Adipocyte (in vitro differentiated cells): ENCODE measurements at regions not wholly inside any gene's neighbourhood (a gene's known extent, or its start where the extent isn't known, plus 50 kb on each side); places are given as distances from the start of the nearest gene placed in this dataset.

Experiments used
- DNase-seq: peaks from one replicate; pipeline ENCODE4 v3.0.0-alpha.2; 2015; ENCODE audit warnings: low read depth
- H3K27me3 ChIP-seq: replicated peaks from 2 replicates; pipeline ENCODE4 v1.7.0; 2013; ENCODE audit warnings: mild to moderate bottlenecking, low read length, moderate library complexity; ENCODE audit not compliant: control insufficient read depth, insufficient read depth
- H3K36me3 ChIP-seq: 2 replicates; pipeline ENCODE4 v1.7.0; 2013; ENCODE audit warnings: low read length, mild to moderate bottlenecking, moderate library complexity; ENCODE audit not compliant: control insufficient read depth, insufficient read depth, severe bottlenecking
- H3K4me1 ChIP-seq: 2 replicates; pipeline ENCODE4 v1.7.0; 2013; ENCODE audit warnings: mild to moderate bottlenecking, low read length, moderate library complexity; ENCODE audit not compliant: control insufficient read depth, insufficient read depth
- H3K4me3 ChIP-seq: 2 replicates; pipeline ENCODE4 v1.7.0; 2013; ENCODE audit warnings: mild to moderate bottlenecking, low read length, moderate library complexity
- H3K9ac ChIP-seq: 2 replicates; pipeline ENCODE4 v1.7.0; 2013; ENCODE audit warnings: mild to moderate bottlenecking, low read length, moderate library complexity
- H3K9me3 ChIP-seq: 2 replicates; pipeline ENCODE4 v1.7.0; 2013; ENCODE audit warnings: mild to moderate bottlenecking, low read length, moderate library complexity; ENCODE audit not compliant: control insufficient read depth

GRCh38 chr5:27217155-27217956, 179.0 kb upstream of the CDH9 start:
- Histone ChIP-seq H3K9me3 (no peaks in the 10 kb centered on the region), H3K4me3 (no peak overlapping the region), H3K36me3 (no peaks in the 10 kb centered on the region), H3K27me3 (no peaks in the 10 kb centered on the region), H3K4me1 (no peaks in the 10 kb centered on the region), H3K9ac (no peak overlapping the region)
- DNase-seq, result no peak

GRCh38 chr5:27216367-27216950, 178.1 kb upstream of the CDH9 start:
- H3K27me3 ChIP-seq, result no peaks in the 10 kb centered on the region
- no peaks in the 10 kb centered on the region for H3K4me1 ChIP-seq
- no peaks in the 10 kb centered on the region for H3K36me3 ChIP-seq
- H3K9ac ChIP-seq, result no peak overlapping the region
- H3K4me3 ChIP-seq, result no peak overlapping the region
- no peak for DNase-seq
- no peaks in the 10 kb centered on the region for H3K9me3 ChIP-seq

DNA sequence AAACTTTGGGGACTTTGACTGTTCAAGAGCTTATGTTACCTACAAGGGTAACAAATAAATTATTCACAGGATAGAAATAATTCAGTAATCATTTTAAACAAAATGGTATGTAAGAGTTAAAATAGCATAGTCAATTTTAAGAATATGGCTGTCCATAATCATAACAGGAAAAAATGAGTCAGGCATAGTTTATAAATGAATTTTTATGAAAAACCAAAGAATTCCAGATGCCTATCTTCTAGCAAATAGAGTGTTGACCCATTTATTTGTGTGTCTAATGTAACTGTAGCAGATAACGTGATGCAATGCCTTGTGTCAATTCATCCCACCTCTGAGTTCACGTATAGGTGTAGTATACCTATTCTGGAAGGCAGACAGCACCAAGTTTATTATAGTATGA, 169.7 kb upstream of the CDH9 start:
- no peak for DNase-seq
- no peaks in the 10 kb centered on the region for H3K27me3 ChIP-seq
- H3K9ac ChIP-seq, result no peak overlapping the region
- H3K9me3 ChIP-seq, result peaks cover 19% of the 10 kb centered on the region
- no peaks in the 10 kb centered on the region for H3K36me3 ChIP-seq
- no peak overlapping the region for H3K4me3 ChIP-seq
- no peaks in the 10 kb centered on the region for H3K4me1 ChIP-seq

DNA sequence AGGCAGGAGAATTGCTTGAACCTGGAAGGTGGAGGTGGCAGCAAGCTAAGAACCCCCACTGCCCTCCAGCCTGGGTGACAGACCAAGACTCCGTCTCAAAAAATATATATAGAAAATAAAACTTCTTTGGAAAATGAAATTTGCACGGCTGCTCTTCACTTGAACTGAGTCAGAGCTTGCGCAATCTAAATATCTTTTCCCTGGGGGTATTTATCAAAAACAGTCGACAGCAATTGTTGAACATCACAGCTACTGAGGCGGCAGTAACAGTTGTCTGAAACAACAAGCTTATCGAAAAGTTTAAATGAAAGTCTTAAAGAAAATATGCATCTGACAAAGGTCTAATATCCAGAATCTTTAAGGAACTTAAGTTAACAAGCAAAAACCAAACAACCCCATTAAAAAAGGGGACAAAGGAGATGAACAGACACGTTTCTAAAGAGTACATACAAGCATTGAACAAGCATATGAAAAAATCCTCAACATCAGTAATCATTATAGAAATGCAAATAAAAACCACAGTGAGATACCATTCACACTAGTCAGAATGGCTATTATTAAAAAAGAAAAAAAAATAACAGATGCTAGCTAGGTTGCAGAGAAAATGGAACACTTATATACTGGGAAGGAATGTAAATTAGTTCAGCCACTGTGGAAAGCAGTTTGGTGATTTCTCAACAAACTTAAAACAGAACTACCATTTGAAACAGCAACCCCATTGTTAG, 153.6 kb upstream of the CDH9 start:
- H3K9me3 ChIP-seq, result no peaks in the 10 kb centered on the region
- DNase-seq, result no peak
- peaks cover 2% of the 10 kb centered on the region for H3K4me1 ChIP-seq
- no peaks in the 10 kb centered on the region for H3K36me3 ChIP-seq
- no peak overlapping the region for H3K4me3 ChIP-seq
- no peak overlapping the region for H3K9ac ChIP-seq
- H3K27me3 ChIP-seq, result no peaks in the 10 kb centered on the region

- H3K27me3 ChIP-seq, result no peaks in the 10 kb centered on the region
- H3K36me3 ChIP-seq, result no peaks in the 10 kb centered on the region
- H3K4me1 ChIP-seq, result no peaks in the 10 kb centered on the region
- no peak for DNase-seq
- no peak overlapping the region for H3K9ac ChIP-seq
- H3K4me3 ChIP-seq, result no peak overlapping the region
- H3K9me3 ChIP-seq, result no peaks in the 10 kb centered on the region
Measured at GRCh38 chr5:27172693-27173092, 134.3 kb upstream of the CDH9 start.

- DNase-seq, result no peak
- H3K9ac ChIP-seq, result no peak overlapping the region
- H3K9me3 ChIP-seq, result no peaks in the 10 kb centered on the region
- H3K36me3 ChIP-seq, result no peaks in the 10 kb centered on the region
- no peaks in the 10 kb centered on the region for H3K4me1 ChIP-seq
- no peaks in the 10 kb centered on the region for H3K27me3 ChIP-seq
- no peak overlapping the region for H3K4me3 ChIP-seq
Measured at GRCh38 chr5:27171761-27172261, 133.4 kb upstream of the CDH9 start.

DNA sequence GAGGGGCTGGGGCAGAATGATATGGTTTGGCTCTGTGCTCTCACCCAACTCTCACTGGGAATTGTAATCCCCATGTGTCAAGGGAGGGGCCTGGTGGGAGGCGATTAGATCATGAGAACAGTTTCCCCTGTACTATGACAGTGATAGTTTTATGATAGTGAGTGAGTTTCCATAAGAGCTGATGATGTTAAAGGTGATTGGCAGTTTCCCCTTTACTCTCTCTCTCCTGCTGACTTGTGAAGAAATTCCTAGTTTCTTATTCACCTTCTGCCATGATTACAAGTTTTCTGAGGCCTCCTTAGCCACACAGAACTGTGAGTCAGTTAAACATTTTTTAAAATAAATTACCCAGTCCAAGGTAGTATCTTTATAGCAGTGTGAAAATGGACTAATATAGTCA, 120.4 kb upstream of the CDH9 start:
- no peak for DNase-seq
- H3K4me3 ChIP-seq, result no peak overlapping the region
- H3K9me3 ChIP-seq, result peaks cover 35% of the 10 kb centered on the region

GRCh38 chr5:27158171-27158570, 119.8 kb upstream of the CDH9 start:
- H3K4me1 ChIP-seq, result no peaks in the 10 kb centered on the region

More for the DNA sequence above, 120.4 kb upstream of the CDH9 start:
- no peaks in the 10 kb centered on the region for H3K4me1 ChIP-seq
- H3K27me3 ChIP-seq, result no peaks in the 10 kb centered on the region
- no peaks in the 10 kb centered on the region for H3K36me3 ChIP-seq
- H3K9ac ChIP-seq, result no peak overlapping the region

GRCh38 chr5:27144456-27144855, 106.1 kb upstream of the CDH9 start:
- Histone ChIP-seq H3K27me3 (no peaks in the 10 kb centered on the region), H3K9ac (no peak overlapping the region), H3K4me3 (no peak overlapping the region), H3K9me3 (no peaks in the 10 kb centered on the region), H3K36me3 (no peaks in the 10 kb centered on the region), H3K4me1 (no peaks in the 10 kb centered on the region)
- no peak for DNase-seq

More at GRCh38 chr5:27158171-27158570, 119.8 kb upstream of the CDH9 start:
- DNase-seq, result no peak
- Histone ChIP-seq H3K36me3 (no peaks in the 10 kb centered on the region), H3K9ac (no peak overlapping the region), H3K4me3 (no peak overlapping the region), H3K27me3 (no peaks in the 10 kb centered on the region), H3K9me3 (peaks cover 35% of the 10 kb centered on the region)

DNA sequence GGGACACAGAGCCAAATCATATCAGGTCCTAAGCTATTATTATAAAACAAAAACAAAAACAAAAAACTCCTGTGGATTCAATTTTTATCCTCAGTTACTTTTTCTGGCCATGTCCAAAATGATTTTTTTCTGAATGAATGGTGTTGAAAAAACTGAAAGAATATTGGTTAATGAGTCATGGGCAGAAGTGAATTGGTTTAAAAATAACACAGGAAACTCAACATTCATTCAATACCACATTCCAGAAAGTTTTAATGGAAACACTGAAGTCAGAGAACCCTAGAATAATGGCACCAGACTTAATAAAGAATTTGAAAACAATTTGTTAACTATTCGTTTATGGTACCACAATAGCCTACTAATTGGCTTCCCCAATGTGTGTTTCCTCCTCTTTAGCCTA, 102.4 kb upstream of the CDH9 start:
- Histone ChIP-seq H3K36me3 (no peaks in the 10 kb centered on the region), H3K4me1 (no peaks in the 10 kb centered on the region), H3K4me3 (no peak overlapping the region), H3K27me3 (no peaks in the 10 kb centered on the region), H3K9me3 (no peaks in the 10 kb centered on the region), H3K9ac (no peak overlapping the region)
- no peak for DNase-seq

GRCh38 chr5:27130587-27130986, 92.2 kb upstream of the CDH9 start:
- no peak for DNase-seq
- H3K27me3 ChIP-seq, result no peaks in the 10 kb centered on the region
- no peaks in the 10 kb centered on the region for H3K9me3 ChIP-seq
- no peak overlapping the region for H3K9ac ChIP-seq
- no peaks in the 10 kb centered on the region for H3K4me1 ChIP-seq
- no peak overlapping the region for H3K4me3 ChIP-seq
- no peaks in the 10 kb centered on the region for H3K36me3 ChIP-seq
